ENCODE measurements at regions not wholly inside any gene's neighbourhood (a gene's known extent, or its start where the extent isn't known, plus 50 kb on each side); places are given as distances from the start of the nearest gene placed in this dataset.

GRCh38 chr5:58048954-58049353, 410.9 kb downstream of the PLK2 start:
- H3K9me3 ChIP-seq (ENCODE audit: low read depth, low read length, poor library complexity, severe bottlenecking) = no peaks in the 10 kb centered on the region
- no peaks in the 10 kb centered on the region for H3K4me1 ChIP-seq (ENCODE audit: insufficient read depth, low read length, poor library complexity, severe bottlenecking)
- no peaks in the 10 kb centered on the region for H3K36me3 ChIP-seq (ENCODE audit: insufficient read depth, low read length, poor library complexity, severe bottlenecking)
- no peak overlapping the region for H3K27ac ChIP-seq (ENCODE audit: low read depth, low read length, poor library complexity, severe bottlenecking)
- intact Hi-C loops (cut with micrococcal nuclease; ENCODE audit: unreplicated experiment) = no loop called here
- ChIA-PET CTCF (no interaction called here), POLR2A (ENCODE audit: low non-redundant PET) (no interaction called here)
- no TSS peak for BruUV-seq (replicated peaks)
- no peaks in the 10 kb centered on the region for H3K27me3 ChIP-seq (replicated peaks; ENCODE audit: insufficient read depth, low read depth, low read length, poor library complexity)
- DNase-seq (ENCODE audit: low spot score) = no peak
- TF ChIP-seq EZH2 (IDR thresholded peaks at IDR 0.05; ENCODE audit: borderline replicate concordance, low read depth, low read length, poor library complexity, severe bottlenecking) = no peak
- TF ChIP-seq, protein P1, sequence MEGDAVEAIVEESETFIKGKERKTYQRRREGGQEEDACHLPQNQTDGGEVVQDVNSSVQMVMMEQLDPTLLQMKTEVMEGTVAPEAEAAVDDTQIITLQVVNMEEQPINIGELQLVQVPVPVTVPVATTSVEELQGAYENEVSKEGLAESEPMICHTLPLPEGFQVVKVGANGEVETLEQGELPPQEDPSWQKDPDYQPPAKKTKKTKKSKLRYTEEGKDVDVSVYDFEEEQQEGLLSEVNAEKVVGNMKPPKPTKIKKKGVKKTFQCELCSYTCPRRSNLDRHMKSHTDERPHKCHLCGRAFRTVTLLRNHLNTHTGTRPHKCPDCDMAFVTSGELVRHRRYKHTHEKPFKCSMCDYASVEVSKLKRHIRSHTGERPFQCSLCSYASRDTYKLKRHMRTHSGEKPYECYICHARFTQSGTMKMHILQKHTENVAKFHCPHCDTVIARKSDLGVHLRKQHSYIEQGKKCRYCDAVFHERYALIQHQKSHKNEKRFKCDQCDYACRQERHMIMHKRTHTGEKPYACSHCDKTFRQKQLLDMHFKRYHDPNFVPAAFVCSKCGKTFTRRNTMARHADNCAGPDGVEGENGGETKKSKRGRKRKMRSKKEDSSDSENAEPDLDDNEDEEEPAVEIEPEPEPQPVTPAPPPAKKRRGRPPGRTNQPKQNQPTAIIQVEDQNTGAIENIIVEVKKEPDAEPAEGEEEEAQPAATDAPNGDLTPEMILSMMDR (conservative IDR thresholded peaks at IDR 0.05; ENCODE audit: low read depth, low read length) = no peak
- H3K4me3 ChIP-seq (ENCODE audit: low read depth, low read length, poor library complexity, severe bottlenecking) = no peak overlapping the region

DNA sequence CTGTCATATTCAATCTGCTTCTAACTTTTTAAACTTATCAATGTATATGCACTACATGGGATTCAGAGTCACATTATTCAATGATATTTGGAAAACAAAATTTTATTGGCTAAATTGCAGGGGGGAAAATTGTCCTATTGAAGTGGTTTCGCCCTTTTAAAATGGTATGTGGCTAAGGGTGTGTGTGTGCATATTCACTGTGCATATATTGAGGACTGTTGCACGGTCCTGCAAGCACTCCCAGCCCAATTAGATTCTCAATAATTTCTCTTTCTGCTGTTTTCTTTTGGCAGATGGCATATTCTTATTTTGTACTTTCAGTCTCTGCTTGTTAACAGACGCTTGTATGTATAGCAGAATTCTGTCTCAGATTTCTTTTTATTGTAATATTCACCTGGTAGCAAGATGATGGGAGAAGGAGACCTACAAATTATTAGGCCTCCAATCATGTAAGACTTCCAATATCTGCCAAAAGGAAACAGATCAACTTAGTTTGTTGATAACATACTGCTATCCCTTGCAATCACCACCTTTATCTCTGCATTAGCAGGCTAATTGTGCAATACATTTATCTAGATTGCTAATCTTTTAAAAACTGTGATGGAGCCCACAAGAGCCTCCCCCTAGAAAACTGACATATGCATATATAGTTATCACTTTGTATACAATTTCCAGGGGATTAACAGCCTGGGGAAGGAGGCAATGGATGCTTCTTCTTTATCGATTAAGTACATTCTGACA, 411.5 kb downstream of the PLK2 start:
- POLR2A ChIA-PET (ENCODE audit: low non-redundant PET) = no interaction called here
- Histone ChIP-seq H3K36me3 (ENCODE audit: insufficient read depth, low read length, poor library complexity, severe bottlenecking) (no peaks in the 10 kb centered on the region), H3K27ac (ENCODE audit: low read depth, low read length, poor library complexity, severe bottlenecking) (no peak overlapping the region), H3K27me3 (replicated peaks; ENCODE audit: insufficient read depth, low read depth, low read length, poor library complexity) (no peaks in the 10 kb centered on the region), H3K4me1 (ENCODE audit: insufficient read depth, low read length, poor library complexity, severe bottlenecking) (no peaks in the 10 kb centered on the region), H3K4me3 (ENCODE audit: low read depth, low read length, poor library complexity, severe bottlenecking) (no peak overlapping the region), H3K9me3 (ENCODE audit: low read depth, low read length, poor library complexity, severe bottlenecking) (no peaks in the 10 kb centered on the region)
- no peak for TF ChIP-seq EZH2 (IDR thresholded peaks at IDR 0.05; ENCODE audit: borderline replicate concordance, low read depth, low read length, poor library complexity, severe bottlenecking)
- TF ChIP-seq, protein P1 (conservative IDR thresholded peaks at IDR 0.05; ENCODE audit: low read depth, low read length) = no peak
- BruUV-seq (replicated peaks) = no TSS peak
- CTCF ChIA-PET = no interaction called here
- DNase-seq (ENCODE audit: low spot score) = no peak
- intact Hi-C loops (cut with micrococcal nuclease; ENCODE audit: unreplicated experiment) = no loop called here

DNA sequence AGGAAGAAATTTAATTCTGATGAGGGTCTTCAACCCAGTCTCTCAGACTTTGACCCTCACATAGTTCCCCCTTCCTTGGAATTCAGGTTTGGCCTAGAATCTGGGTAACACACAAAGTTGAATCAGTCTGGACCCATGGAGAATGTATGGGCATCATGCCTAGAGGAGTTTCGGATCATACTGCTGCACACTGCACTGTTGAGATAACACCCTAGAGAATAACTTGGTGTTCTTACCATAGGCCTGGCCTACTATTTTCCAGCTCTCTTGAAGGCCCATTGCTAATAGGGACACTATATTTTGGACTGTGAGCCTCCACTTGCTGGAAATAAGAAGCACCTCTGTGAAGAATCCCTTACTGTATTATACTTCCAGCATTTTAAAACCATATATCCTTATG, 413.5 kb downstream of the PLK2 start:
- CTCF ChIA-PET = no interaction called here

More for the DNA sequence above, 413.5 kb downstream of the PLK2 start:
- no TSS peak for BruUV-seq (replicated peaks)
- Histone ChIP-seq H3K27ac (ENCODE audit: low read depth, low read length, poor library complexity, severe bottlenecking) (no peak overlapping the region), H3K9me3 (ENCODE audit: low read depth, low read length, poor library complexity, severe bottlenecking) (no peaks in the 10 kb centered on the region), H3K4me3 (ENCODE audit: low read depth, low read length, poor library complexity, severe bottlenecking) (no peak overlapping the region), H3K36me3 (ENCODE audit: insufficient read depth, low read length, poor library complexity, severe bottlenecking) (no peaks in the 10 kb centered on the region), H3K4me1 (ENCODE audit: insufficient read depth, low read length, poor library complexity, severe bottlenecking) (no peaks in the 10 kb centered on the region), H3K27me3 (replicated peaks; ENCODE audit: insufficient read depth, low read depth, low read length, poor library complexity) (no peaks in the 10 kb centered on the region)
- DNase-seq (ENCODE audit: low spot score) = no peak
- POLR2A ChIA-PET (ENCODE audit: low non-redundant PET) = no interaction called here
- TF ChIP-seq, protein P1 (conservative IDR thresholded peaks at IDR 0.05; ENCODE audit: low read depth, low read length) = no peak
- TF ChIP-seq EZH2 (IDR thresholded peaks at IDR 0.05; ENCODE audit: borderline replicate concordance, low read depth, low read length, poor library complexity, severe bottlenecking) = no peak
- intact Hi-C loops (cut with micrococcal nuclease; ENCODE audit: unreplicated experiment) = no loop called here
